ENCODE measurements at regions not wholly inside any gene's neighbourhood (a gene's known extent, or its start where the extent isn't known, plus 50 kb on each side); places are given as distances from the start of the nearest gene placed in this dataset.

- POLR2A ChIA-PET (ENCODE audit: unreplicated experiment), result no interaction called here
Measured at GRCh38 chr12:126224032-126224431, 1158.8 kb downstream of the AACS start.

GRCh38 chr12:126228936-126229335 is 1163.7 kb downstream of the AACS start:
- ChIA-PET CTCF (interaction anchor here (0.5 kb wide), 1 partner anchor 673 kb away, joined by 6 read pairs; no protein-coding TSS in a partner anchor), POLR2A (ENCODE audit: unreplicated experiment) (no interaction called here)
- Histone ChIP-seq H2AFZ (no peak overlapping the region), H4K20me1 (ENCODE audit: insufficient read depth) (no peaks in the 10 kb centered on the region), H3K36me3 (ENCODE audit: low read depth) (no peaks in the 10 kb centered on the region), H3K9me3 (ENCODE audit: insufficient read depth, low read depth) (no peaks in the 10 kb centered on the region), H3K27me3 (ENCODE audit: insufficient read depth, low read depth) (no peaks in the 10 kb centered on the region), H3K79me2 (ENCODE audit: low read depth) (no peaks in the 10 kb centered on the region), H3K4me1 (replicated peaks; ENCODE audit: insufficient read depth) (no peaks in the 10 kb centered on the region), H3K4me2 (no peak overlapping the region), H3K4me3 (no peak overlapping the region), H3K27ac (no peak overlapping the region), H3F3A (ENCODE audit: insufficient read depth, low read depth) (no peaks in the 10 kb centered on the region), H3K9me2 (ENCODE audit: insufficient read depth) (no peaks in the 10 kb centered on the region)
- TF ChIP-seq EZH2 (IDR thresholded peaks at IDR 0.05; ENCODE audit: low read depth) (no peak), CTCF (conservative IDR thresholded peaks at IDR 0.05) (no peak)
- DNase-seq, result no peak
- intact Hi-C loops (cut with micrococcal nuclease; ENCODE audit: unreplicated experiment), result no loop called here
- no TSS peak for BruUV-seq (replicated peaks)

More at GRCh38 chr12:126224032-126224431, 1158.8 kb downstream of the AACS start:
- H3K4me1 ChIP-seq (replicated peaks; ENCODE audit: insufficient read depth), result no peaks in the 10 kb centered on the region
- TF ChIP-seq CTCF (conservative IDR thresholded peaks at IDR 0.05), result no peak
- TF ChIP-seq EZH2 (IDR thresholded peaks at IDR 0.05; ENCODE audit: low read depth), result no peak
- H3F3A ChIP-seq (ENCODE audit: insufficient read depth, low read depth), result no peaks in the 10 kb centered on the region
- H3K36me3 ChIP-seq (ENCODE audit: low read depth), result no peaks in the 10 kb centered on the region
- CTCF ChIA-PET, result no interaction called here
- no peaks in the 10 kb centered on the region for H3K9me3 ChIP-seq (ENCODE audit: insufficient read depth, low read depth)
- no peaks in the 10 kb centered on the region for H3K9me2 ChIP-seq (ENCODE audit: insufficient read depth)
- no peaks in the 10 kb centered on the region for H3K27me3 ChIP-seq (ENCODE audit: insufficient read depth, low read depth)
- BruUV-seq (replicated peaks), result no TSS peak
- no peak overlapping the region for H2AFZ ChIP-seq
- no peak overlapping the region for H3K27ac ChIP-seq
- no peak overlapping the region for H3K4me2 ChIP-seq
- intact Hi-C loops (cut with micrococcal nuclease; ENCODE audit: unreplicated experiment), result no loop called here
- no peak overlapping the region for H3K4me3 ChIP-seq
- no peaks in the 10 kb centered on the region for H4K20me1 ChIP-seq (ENCODE audit: insufficient read depth)
- no peak for DNase-seq
- H3K79me2 ChIP-seq (ENCODE audit: low read depth), result no peaks in the 10 kb centered on the region

GRCh38 chr12:126232711-126233110 is 1167.5 kb downstream of the AACS start:
- POLR2A ChIA-PET (ENCODE audit: unreplicated experiment), result no interaction called here
- no TSS peak for BruUV-seq (replicated peaks)
- Histone ChIP-seq H3K36me3 (ENCODE audit: low read depth) (no peaks in the 10 kb centered on the region), H3K27ac (no peak overlapping the region), H3K27me3 (ENCODE audit: insufficient read depth, low read depth) (no peaks in the 10 kb centered on the region), H3K4me1 (replicated peaks; ENCODE audit: insufficient read depth) (no peaks in the 10 kb centered on the region), H3K4me3 (no peak overlapping the region), H3F3A (ENCODE audit: insufficient read depth, low read depth) (no peaks in the 10 kb centered on the region), H3K9me2 (ENCODE audit: insufficient read depth) (no peaks in the 10 kb centered on the region), H4K20me1 (ENCODE audit: insufficient read depth) (no peaks in the 10 kb centered on the region), H2AFZ (no peak overlapping the region), H3K4me2 (no peak overlapping the region), H3K9me3 (ENCODE audit: insufficient read depth, low read depth) (no peaks in the 10 kb centered on the region), H3K79me2 (ENCODE audit: low read depth) (no peaks in the 10 kb centered on the region)
- TF ChIP-seq CTCF (conservative IDR thresholded peaks at IDR 0.05) (no peak), EZH2 (IDR thresholded peaks at IDR 0.05; ENCODE audit: low read depth) (no peak)
- no peak for DNase-seq
- intact Hi-C loops (cut with micrococcal nuclease; ENCODE audit: unreplicated experiment), result no loop called here
- CTCF ChIA-PET, result no interaction called here
